ENCODE measurements at regions not wholly inside any gene's neighbourhood (a gene's known extent, or its start where the extent isn't known, plus 50 kb on each side); places are given as distances from the start of the nearest gene placed in this dataset.

- Histone ChIP-seq H3K9me3 (ENCODE audit: control extremely low read depth in 1 of 3, control insufficient read depth in 2 of 3, insufficient read depth in 1 of 3, low read length in 2 of 3) (no peaks in the 10 kb centered on the region), H3K27ac (ENCODE audit: low read length in 2 of 2) (no peak overlapping the region), H3K4me1 (ENCODE audit: control insufficient read depth in 2 of 2, insufficient read depth in 2 of 2, low read length in 2 of 2) (no peaks in the 10 kb centered on the region), H4K20me1 (ENCODE audit: control insufficient read depth, insufficient read depth, low read length, poor library complexity, severe bottlenecking) (no peaks in the 10 kb centered on the region), H3K79me2 (ENCODE audit: control insufficient read depth, insufficient read depth, low read length) (no peaks in the 10 kb centered on the region), H3K36me3 (replicated peaks in 1 of 2; ENCODE audit: control extremely low read depth in 1 of 2, control insufficient read depth in 1 of 2, extremely low read depth in 1 of 2, insufficient read depth in 2 of 2, low read length in 1 of 2) (no peaks in the 10 kb centered on the region), H2AFZ (ENCODE audit: insufficient read depth, low read depth, low read length, poor library complexity, severe bottlenecking) (no peak overlapping the region), H3K4me3 (ENCODE audit: control extremely low read depth in 1 of 5, extremely low read depth in 1 of 5, insufficient read depth in 1 of 5, low read depth in 2 of 5, low read length in 4 of 5) (no peak overlapping the region), H3K27me3 (replicated peaks in 1 of 4; ENCODE audit: control extremely low read depth in 1 of 4, control insufficient read depth in 3 of 4, insufficient read depth in 4 of 4, low read length in 3 of 4) (no peaks in the 10 kb centered on the region), H3K4me2 (replicated peaks; ENCODE audit: low read depth, low read length, poor library complexity, severe bottlenecking) (no peak overlapping the region), H3K9ac (ENCODE audit: low read length) (no peak overlapping the region)
- intact Hi-C loops (cut with micrococcal nuclease) = no loop called here
- ChIA-PET CTCF (no interaction called here), POLR2A (no interaction called here)
- WGBS (ENCODE audit: insufficient coverage) = no CpG with 5 or more reads among the region's 3 CpGs
- ATAC-seq (ENCODE audit: low read depth) = no peak
- TF ChIP-seq, protein P1, sequence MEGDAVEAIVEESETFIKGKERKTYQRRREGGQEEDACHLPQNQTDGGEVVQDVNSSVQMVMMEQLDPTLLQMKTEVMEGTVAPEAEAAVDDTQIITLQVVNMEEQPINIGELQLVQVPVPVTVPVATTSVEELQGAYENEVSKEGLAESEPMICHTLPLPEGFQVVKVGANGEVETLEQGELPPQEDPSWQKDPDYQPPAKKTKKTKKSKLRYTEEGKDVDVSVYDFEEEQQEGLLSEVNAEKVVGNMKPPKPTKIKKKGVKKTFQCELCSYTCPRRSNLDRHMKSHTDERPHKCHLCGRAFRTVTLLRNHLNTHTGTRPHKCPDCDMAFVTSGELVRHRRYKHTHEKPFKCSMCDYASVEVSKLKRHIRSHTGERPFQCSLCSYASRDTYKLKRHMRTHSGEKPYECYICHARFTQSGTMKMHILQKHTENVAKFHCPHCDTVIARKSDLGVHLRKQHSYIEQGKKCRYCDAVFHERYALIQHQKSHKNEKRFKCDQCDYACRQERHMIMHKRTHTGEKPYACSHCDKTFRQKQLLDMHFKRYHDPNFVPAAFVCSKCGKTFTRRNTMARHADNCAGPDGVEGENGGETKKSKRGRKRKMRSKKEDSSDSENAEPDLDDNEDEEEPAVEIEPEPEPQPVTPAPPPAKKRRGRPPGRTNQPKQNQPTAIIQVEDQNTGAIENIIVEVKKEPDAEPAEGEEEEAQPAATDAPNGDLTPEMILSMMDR (IDR thresholded peaks at IDR 0.05) = no peak
- TF ChIP-seq EZH2 (IDR thresholded peaks at IDR 0.05; ENCODE audit: borderline replicate concordance, insufficient read depth, low read depth, low read length, poor library complexity, severe bottlenecking) = no peak
- no peak overlapping the region for H3K27ac Mint-ChIP-seq
- no peak for DNase-seq
- no peaks in the 10 kb centered on the region for H3K27me3 Mint-ChIP-seq
- no peak overlapping the region for H3K4me3 Mint-ChIP-seq
- peaks cover 9% of the 10 kb centered on the region for H3K9me3 Mint-ChIP-seq (ENCODE audit: insufficient read depth)
- no peaks in the 10 kb centered on the region for H3K4me1 Mint-ChIP-seq
Observed at GRCh38 chr4:30495251-30495650, 224.9 kb upstream of the PCDH7 start.

DNA sequence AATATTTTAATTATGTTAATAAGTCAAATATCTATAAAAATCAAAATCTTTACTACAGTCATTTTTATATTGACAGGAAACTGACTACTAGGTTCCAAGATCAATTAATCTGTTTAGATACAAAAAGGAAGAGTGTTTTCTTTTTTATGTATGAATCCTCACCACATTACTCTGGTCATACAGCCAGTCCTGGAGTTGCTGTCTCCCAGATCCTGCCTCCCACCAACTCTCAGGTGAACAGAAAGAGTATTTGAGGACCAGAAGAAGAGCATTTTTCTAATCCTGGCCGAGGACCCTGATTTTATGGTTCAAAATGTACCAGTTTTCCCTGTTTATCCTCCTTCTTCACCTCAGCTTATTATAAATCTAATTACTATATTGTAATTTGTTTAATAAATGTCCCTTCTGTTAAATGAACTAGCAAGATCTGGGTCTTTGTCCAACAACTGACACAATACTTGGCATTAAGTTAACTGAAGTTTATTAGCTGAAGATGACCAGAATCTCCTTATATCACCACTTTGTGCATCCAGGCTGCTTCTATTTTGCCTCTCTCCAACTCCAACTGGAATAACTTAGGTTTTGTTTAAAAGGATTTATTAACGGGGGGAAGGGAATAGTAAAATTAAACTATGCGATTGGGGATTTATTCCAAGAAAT, 224.4 kb upstream of the PCDH7 start:
- Histone ChIP-seq H3K9ac (ENCODE audit: low read length) (no peak overlapping the region), H3K4me2 (replicated peaks; ENCODE audit: low read depth, low read length, poor library complexity, severe bottlenecking) (no peak overlapping the region), H4K20me1 (ENCODE audit: control insufficient read depth, insufficient read depth, low read length, poor library complexity, severe bottlenecking) (no peaks in the 10 kb centered on the region), H3K27ac (ENCODE audit: low read length in 2 of 2) (no peak overlapping the region), H3K4me1 (ENCODE audit: control insufficient read depth in 2 of 2, insufficient read depth in 2 of 2, low read length in 2 of 2) (no peaks in the 10 kb centered on the region), H3K36me3 (replicated peaks in 1 of 2; ENCODE audit: control extremely low read depth in 1 of 2, control insufficient read depth in 1 of 2, extremely low read depth in 1 of 2, insufficient read depth in 2 of 2, low read length in 1 of 2) (no peaks in the 10 kb centered on the region), H3K9me3 (ENCODE audit: control extremely low read depth in 1 of 3, control insufficient read depth in 2 of 3, insufficient read depth in 1 of 3, low read length in 2 of 3) (no peaks in the 10 kb centered on the region), H3K79me2 (ENCODE audit: control insufficient read depth, insufficient read depth, low read length) (no peaks in the 10 kb centered on the region), H3K4me3 (ENCODE audit: control extremely low read depth in 1 of 5, extremely low read depth in 1 of 5, insufficient read depth in 1 of 5, low read depth in 2 of 5, low read length in 4 of 5) (no peak overlapping the region), H3K27me3 (replicated peaks in 1 of 4; ENCODE audit: control extremely low read depth in 1 of 4, control insufficient read depth in 3 of 4, insufficient read depth in 4 of 4, low read length in 3 of 4) (no peaks in the 10 kb centered on the region), H2AFZ (ENCODE audit: insufficient read depth, low read depth, low read length, poor library complexity, severe bottlenecking) (no peak overlapping the region)
- ChIA-PET CTCF (no interaction called here), POLR2A (no interaction called here)
- ATAC-seq (ENCODE audit: low read depth) = no peak
- Mint-ChIP-seq H3K27ac (no peak overlapping the region), H3K27me3 (no peaks in the 10 kb centered on the region), H3K4me1 (no peaks in the 10 kb centered on the region), H3K4me3 (no peak overlapping the region), H3K9me3 (ENCODE audit: insufficient read depth) (peaks cover 9% of the 10 kb centered on the region)
- no peak for DNase-seq
- no CpG with 5 or more reads among the region's 3 CpGs for WGBS (ENCODE audit: insufficient coverage)
- TF ChIP-seq, protein P1 (IDR thresholded peaks at IDR 0.05) = no peak
- no peak for TF ChIP-seq EZH2 (IDR thresholded peaks at IDR 0.05; ENCODE audit: borderline replicate concordance, insufficient read depth, low read depth, low read length, poor library complexity, severe bottlenecking)
- intact Hi-C loops (cut with micrococcal nuclease) = no loop called here

Measured in B cell (primary cell).